ENCODE measurements at regions not wholly inside any gene's neighbourhood (a gene's known extent, or its start where the extent isn't known, plus 50 kb on each side); places are given as distances from the start of the nearest gene placed in this dataset.

DNA sequence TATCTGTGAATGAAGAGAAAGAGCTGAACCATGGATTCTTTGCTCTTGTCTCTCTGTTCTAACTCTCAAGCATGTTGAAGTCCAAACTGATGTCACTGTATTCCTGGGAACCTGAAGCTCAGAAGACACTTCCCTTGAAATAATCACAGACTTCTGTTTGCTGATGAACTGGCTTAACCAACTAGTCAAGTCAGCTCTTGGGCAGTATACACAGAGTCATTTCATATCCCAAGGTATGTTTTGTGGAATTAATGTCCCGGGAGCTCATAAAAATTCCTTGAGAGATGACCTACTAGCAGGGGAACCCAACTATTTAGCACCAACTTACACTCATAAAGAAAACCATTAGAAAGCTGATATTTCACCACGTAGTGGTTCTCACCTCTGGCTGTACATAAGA, 156.6 kb downstream of the NR4A2 start:
- intact Hi-C loops (cut with DNase I) = no loop called here
- Histone ChIP-seq H3K9me3 (no peaks in the 10 kb centered on the region), H3K4me1 (no peaks in the 10 kb centered on the region), H3K27me3 (no peaks in the 10 kb centered on the region), H3K4me3 (no peak overlapping the region), H3K27ac (no peak overlapping the region), H3K36me3 (no peaks in the 10 kb centered on the region)
- TF ChIP-seq EP300 (IDR thresholded peaks at IDR 0.05) (no peak), POLR2A (IDR thresholded peaks at IDR 0.05) (no peak), POLR2AphosphoS5 (IDR thresholded peaks at IDR 0.05) (no peak)
- TF ChIP-seq, protein P1, sequence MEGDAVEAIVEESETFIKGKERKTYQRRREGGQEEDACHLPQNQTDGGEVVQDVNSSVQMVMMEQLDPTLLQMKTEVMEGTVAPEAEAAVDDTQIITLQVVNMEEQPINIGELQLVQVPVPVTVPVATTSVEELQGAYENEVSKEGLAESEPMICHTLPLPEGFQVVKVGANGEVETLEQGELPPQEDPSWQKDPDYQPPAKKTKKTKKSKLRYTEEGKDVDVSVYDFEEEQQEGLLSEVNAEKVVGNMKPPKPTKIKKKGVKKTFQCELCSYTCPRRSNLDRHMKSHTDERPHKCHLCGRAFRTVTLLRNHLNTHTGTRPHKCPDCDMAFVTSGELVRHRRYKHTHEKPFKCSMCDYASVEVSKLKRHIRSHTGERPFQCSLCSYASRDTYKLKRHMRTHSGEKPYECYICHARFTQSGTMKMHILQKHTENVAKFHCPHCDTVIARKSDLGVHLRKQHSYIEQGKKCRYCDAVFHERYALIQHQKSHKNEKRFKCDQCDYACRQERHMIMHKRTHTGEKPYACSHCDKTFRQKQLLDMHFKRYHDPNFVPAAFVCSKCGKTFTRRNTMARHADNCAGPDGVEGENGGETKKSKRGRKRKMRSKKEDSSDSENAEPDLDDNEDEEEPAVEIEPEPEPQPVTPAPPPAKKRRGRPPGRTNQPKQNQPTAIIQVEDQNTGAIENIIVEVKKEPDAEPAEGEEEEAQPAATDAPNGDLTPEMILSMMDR (IDR thresholded peaks at IDR 0.05) = no peak
- WGBS, 2 donors = 83 to 85% methylated on average over 2 of the region's 2 CpGs
- DNase-seq = no peak

DNA sequence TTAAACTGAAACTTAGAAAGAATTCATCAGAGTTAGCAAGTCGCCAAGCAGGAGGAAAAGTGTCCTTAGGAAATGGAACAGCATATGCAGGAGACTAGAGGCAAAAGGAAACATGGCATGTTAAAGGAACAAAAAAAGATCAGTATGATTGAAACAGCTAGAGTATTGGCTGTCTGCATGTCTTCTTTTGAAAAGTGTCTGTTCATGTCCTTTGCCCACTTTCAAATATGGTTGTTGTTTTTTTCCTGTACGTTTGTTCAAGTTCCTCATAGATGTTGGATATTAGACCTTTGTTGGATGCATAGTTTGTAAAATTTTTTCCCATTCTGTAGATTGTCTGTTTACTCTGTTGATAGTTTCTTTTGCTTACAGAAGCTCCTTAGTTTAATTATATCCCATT, 161.6 kb downstream of the NR4A2 start:
- intact Hi-C loops (cut with DNase I) = no loop called here
- no peaks in the 10 kb centered on the region for H3K36me3 ChIP-seq
- H3K4me1 ChIP-seq = no peaks in the 10 kb centered on the region
- H3K27ac ChIP-seq = no peak overlapping the region
- no peaks in the 10 kb centered on the region for H3K9me3 ChIP-seq
- TF ChIP-seq, protein P1 (IDR thresholded peaks at IDR 0.05) = no peak
- no peak overlapping the region for H3K4me3 ChIP-seq
- no peaks in the 10 kb centered on the region for H3K27me3 ChIP-seq
- DNase-seq = no peak
- 47 to 49% methylated on average over 2 of the region's 2 CpGs for WGBS, 2 donors

GRCh38 chr2:156165742-156166141, 166.8 kb downstream of the NR4A2 start:
- Histone ChIP-seq H3K27ac (no peak overlapping the region), H3K27me3 (no peaks in the 10 kb centered on the region), H3K4me1 (no peaks in the 10 kb centered on the region), H3K36me3 (no peaks in the 10 kb centered on the region), H3K4me3 (no peak overlapping the region), H3K9me3 (no peaks in the 10 kb centered on the region)
- DNase-seq = no peak
- intact Hi-C loops (cut with DNase I) = no loop called here
- TF ChIP-seq POLR2AphosphoS5 (IDR thresholded peaks at IDR 0.05) = no peak
- TF ChIP-seq POLR2A (IDR thresholded peaks at IDR 0.05) = no peak
- TF ChIP-seq EP300 (IDR thresholded peaks at IDR 0.05) = no peak
- TF ChIP-seq, protein P1 (IDR thresholded peaks at IDR 0.05) = no peak
- 15 to 64% methylated on average over 2 of the region's 2 CpGs for WGBS, 2 donors

DNA sequence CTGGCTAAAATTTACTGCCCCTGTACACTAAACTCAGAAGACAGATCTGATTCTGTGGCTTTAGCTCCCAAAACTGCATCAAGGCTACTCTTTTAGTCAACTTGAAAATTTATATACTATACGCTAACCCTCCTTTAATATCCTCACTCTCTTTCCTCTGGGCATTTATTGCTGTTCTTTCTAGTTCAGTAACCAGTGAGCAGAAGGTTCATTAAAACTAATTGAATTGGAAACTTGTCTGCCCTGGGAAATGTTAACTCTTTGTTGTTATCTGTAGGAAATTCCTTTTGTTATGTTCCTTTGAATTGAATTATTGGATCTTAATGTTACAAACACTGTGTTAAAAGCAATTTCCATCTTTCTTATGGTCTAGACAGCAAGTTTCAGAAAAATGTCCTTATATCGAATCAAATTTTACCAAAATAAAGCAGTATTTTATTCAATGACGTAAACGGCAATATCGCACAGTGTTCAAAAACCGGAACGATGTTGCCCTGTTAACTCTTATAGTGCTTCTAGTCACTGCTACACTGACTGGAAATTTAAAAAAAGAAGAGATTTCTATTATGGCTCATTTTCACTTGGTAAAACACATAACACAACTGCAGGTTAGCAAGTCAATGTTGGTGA, 168.3 kb downstream of the NR4A2 start:
- Histone ChIP-seq H3K27ac (no peak overlapping the region), H3K4me1 (no peaks in the 10 kb centered on the region), H3K4me3 (no peak overlapping the region), H3K9me3 (no peaks in the 10 kb centered on the region), H3K27me3 (no peaks in the 10 kb centered on the region), H3K36me3 (no peaks in the 10 kb centered on the region)
- intact Hi-C loops (cut with DNase I) = no loop called here
- TF ChIP-seq POLR2A (IDR thresholded peaks at IDR 0.05) (no peak), POLR2AphosphoS5 (IDR thresholded peaks at IDR 0.05) (no peak), EP300 (IDR thresholded peaks at IDR 0.05) (no peak)
- TF ChIP-seq, protein P1 (IDR thresholded peaks at IDR 0.05) = no peak
- WGBS, 2 donors = 92 to 96% methylated on average over 7 of the region's 7 CpGs
- no peak for DNase-seq

DNA sequence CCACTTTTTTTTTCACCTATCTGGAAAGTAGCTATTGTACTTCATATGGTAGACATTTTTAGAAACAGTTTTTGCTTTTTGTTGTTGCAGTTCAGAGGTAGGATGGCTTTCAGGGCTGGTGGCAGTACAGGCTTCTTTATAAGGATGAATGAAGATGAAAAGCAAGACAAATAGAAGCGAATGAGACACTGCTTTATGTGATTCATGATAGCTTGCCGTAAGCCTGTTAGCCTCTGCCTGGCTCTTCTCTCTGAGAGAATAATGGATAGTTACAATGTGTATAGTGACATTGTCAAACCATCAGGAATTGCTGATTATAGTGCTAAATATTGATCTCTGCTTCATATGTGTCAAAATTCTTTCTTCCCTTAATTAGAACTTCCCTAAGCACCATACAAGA, 173.7 kb downstream of the NR4A2 start:
- no peaks in the 10 kb centered on the region for H3K27me3 ChIP-seq
- no peaks in the 10 kb centered on the region for H3K36me3 ChIP-seq
- H3K9me3 ChIP-seq = no peaks in the 10 kb centered on the region
- H3K4me3 ChIP-seq = no peak overlapping the region
- intact Hi-C loops (cut with DNase I) = no loop called here
- H3K27ac ChIP-seq = no peak overlapping the region
- no peaks in the 10 kb centered on the region for H3K4me1 ChIP-seq
- TF ChIP-seq POLR2AphosphoS5 (IDR thresholded peaks at IDR 0.05) (no peak), EP300 (IDR thresholded peaks at IDR 0.05) (no peak), POLR2A (IDR thresholded peaks at IDR 0.05) (no peak)
- TF ChIP-seq, protein P1 (IDR thresholded peaks at IDR 0.05) = no peak
- no peak for DNase-seq
- 85 to 95% methylated on average over 2 of the region's 2 CpGs for WGBS, 2 donors

Data from sigmoid colon (tissue), 6 donors.